ENCODE measurements at regions not wholly inside any gene's neighbourhood (a gene's known extent, or its start where the extent isn't known, plus 50 kb on each side); places are given as distances from the start of the nearest gene placed in this dataset.

- H3K9me3 ChIP-seq, result no peaks in the 10 kb centered on the region
- intact Hi-C loops (cut with DNase I; ENCODE audit: low total_unique reads), result no loop called here
- no peak overlapping the region for H3K27ac ChIP-seq
- no peak for DNase-seq
- no peak overlapping the region for H3K4me3 ChIP-seq
- H3K27me3 ChIP-seq (replicated peaks in 1 of 7), result no peaks in the 10 kb centered on the region
- no peaks in the 10 kb centered on the region for H3K4me1 ChIP-seq
- 68 to 90% (median 80%) methylated on average over 2 of the region's 2 CpGs for WGBS, 5 donors
- no peak for TF ChIP-seq POLR2A (IDR thresholded peaks at IDR 0.05)
- no peak for TF ChIP-seq POLR2AphosphoS5 (IDR thresholded peaks at IDR 0.05)
- TF ChIP-seq, protein P1, sequence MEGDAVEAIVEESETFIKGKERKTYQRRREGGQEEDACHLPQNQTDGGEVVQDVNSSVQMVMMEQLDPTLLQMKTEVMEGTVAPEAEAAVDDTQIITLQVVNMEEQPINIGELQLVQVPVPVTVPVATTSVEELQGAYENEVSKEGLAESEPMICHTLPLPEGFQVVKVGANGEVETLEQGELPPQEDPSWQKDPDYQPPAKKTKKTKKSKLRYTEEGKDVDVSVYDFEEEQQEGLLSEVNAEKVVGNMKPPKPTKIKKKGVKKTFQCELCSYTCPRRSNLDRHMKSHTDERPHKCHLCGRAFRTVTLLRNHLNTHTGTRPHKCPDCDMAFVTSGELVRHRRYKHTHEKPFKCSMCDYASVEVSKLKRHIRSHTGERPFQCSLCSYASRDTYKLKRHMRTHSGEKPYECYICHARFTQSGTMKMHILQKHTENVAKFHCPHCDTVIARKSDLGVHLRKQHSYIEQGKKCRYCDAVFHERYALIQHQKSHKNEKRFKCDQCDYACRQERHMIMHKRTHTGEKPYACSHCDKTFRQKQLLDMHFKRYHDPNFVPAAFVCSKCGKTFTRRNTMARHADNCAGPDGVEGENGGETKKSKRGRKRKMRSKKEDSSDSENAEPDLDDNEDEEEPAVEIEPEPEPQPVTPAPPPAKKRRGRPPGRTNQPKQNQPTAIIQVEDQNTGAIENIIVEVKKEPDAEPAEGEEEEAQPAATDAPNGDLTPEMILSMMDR (IDR thresholded peaks at IDR 0.05 in 8 of 11, conservative IDR thresholded peaks at IDR 0.05 in 3 of 11), result no peak
- H3K36me3 ChIP-seq, result no peaks in the 10 kb centered on the region
These were observed 458.6 kb downstream of the NR2F1-AS1 start for GRCh38 chr5:93122446-93122845.

- WGBS, 5 donors, result 66 to 77% (median 69%) methylated on average over 4 of the region's 4 CpGs
- intact Hi-C loops (cut with DNase I; ENCODE audit: low total_unique reads), result no loop called here
These were observed 460.2 kb downstream of the NR2F1-AS1 start for GRCh38 chr5:93120771-93121170.

GRCh38 chr5:93120051-93120450 is 461.0 kb downstream of the NR2F1-AS1 start:
- Histone ChIP-seq H3K36me3 (no peaks in the 10 kb centered on the region), H3K27me3 (replicated peaks in 1 of 7) (no peaks in the 10 kb centered on the region), H3K4me3 (no peak overlapping the region), H3K9me3 (no peaks in the 10 kb centered on the region), H3K4me1 (no peaks in the 10 kb centered on the region), H3K27ac (no peak overlapping the region)
- intact Hi-C loops (cut with DNase I; ENCODE audit: low total_unique reads), result no loop called here
- no peak for DNase-seq
- WGBS, 5 donors, result 81 to 90% (median 84%) methylated on average over 1 of the region's 1 CpG
- TF ChIP-seq POLR2AphosphoS5 (IDR thresholded peaks at IDR 0.05) (no peak), POLR2A (IDR thresholded peaks at IDR 0.05) (no peak)
- TF ChIP-seq, protein P1 (IDR thresholded peaks at IDR 0.05 in 8 of 11, conservative IDR thresholded peaks at IDR 0.05 in 3 of 11), result no peak

More at GRCh38 chr5:93120771-93121170, 460.2 kb downstream of the NR2F1-AS1 start:
- H3K4me1 ChIP-seq, result no peaks in the 10 kb centered on the region
- H3K27ac ChIP-seq, result no peak overlapping the region
- H3K27me3 ChIP-seq (replicated peaks in 1 of 7), result no peaks in the 10 kb centered on the region
- TF ChIP-seq, protein P1 (IDR thresholded peaks at IDR 0.05 in 8 of 11, conservative IDR thresholded peaks at IDR 0.05 in 3 of 11), result no peak
- TF ChIP-seq POLR2A (IDR thresholded peaks at IDR 0.05), result no peak
- no peak for TF ChIP-seq POLR2AphosphoS5 (IDR thresholded peaks at IDR 0.05)
- H3K36me3 ChIP-seq, result no peaks in the 10 kb centered on the region
- H3K9me3 ChIP-seq, result no peaks in the 10 kb centered on the region
- DNase-seq, result no peak
- H3K4me3 ChIP-seq, result no peak overlapping the region

DNA sequence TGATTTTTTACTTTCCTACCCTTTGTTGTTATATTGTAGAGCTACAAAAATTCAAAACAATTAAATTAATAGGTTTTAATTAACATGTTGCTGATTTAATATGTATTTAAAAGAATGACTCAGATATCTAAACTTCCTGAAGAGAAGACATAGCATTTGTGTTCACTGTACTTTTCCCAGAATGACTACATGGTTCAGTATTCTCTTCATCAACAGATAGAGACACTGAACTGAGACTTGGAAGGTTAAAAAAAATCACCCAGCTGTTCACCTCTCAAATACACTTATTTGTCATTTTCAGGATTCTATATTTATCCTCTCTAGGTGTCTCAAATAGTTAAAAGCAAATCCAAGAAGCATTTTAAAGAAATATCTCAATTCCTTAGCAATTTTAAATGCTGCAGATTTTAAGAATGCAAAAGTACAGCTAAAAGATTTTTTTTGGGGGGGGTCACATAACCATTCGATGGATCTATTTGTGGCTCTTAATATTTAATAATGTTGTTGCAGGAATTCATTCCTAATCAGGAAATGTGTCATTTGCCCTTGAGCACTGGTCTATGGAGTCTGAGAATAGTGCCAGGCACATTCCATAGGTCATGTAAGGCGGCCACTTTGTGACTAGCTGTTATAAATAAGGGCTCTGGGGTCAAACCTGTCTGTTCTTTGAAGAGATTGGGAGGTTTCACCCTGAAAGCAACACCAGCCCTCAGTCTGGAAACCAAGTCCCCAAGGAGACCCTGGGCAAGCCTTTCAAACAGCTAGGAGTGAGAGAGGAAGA is 463.1 kb downstream of the NR2F1-AS1 start:
- H3K27me3 ChIP-seq (replicated peaks in 1 of 7), result no peaks in the 10 kb centered on the region
- no peaks in the 10 kb centered on the region for H3K36me3 ChIP-seq
- DNase-seq, result no peak
- H3K4me3 ChIP-seq, result no peak overlapping the region
- H3K4me1 ChIP-seq, result no peaks in the 10 kb centered on the region
- WGBS, 5 donors, result 36 to 59% (median 47%) methylated on average over 2 of the region's 2 CpGs
- no peaks in the 10 kb centered on the region for H3K9me3 ChIP-seq
- intact Hi-C loops (cut with DNase I; ENCODE audit: low total_unique reads), result no loop called here
- H3K27ac ChIP-seq, result no peak overlapping the region
- TF ChIP-seq POLR2A (IDR thresholded peaks at IDR 0.05) (no peak), POLR2AphosphoS5 (IDR thresholded peaks at IDR 0.05) (no peak)
- TF ChIP-seq, protein P1 (IDR thresholded peaks at IDR 0.05 in 8 of 11, conservative IDR thresholded peaks at IDR 0.05 in 3 of 11), result no peak

Measured in spleen (tissue), 11 donors.